Left kidney (tissue), 1 donor: ENCODE measurements at regions not wholly inside any gene's neighbourhood (a gene's known extent, or its start where the extent isn't known, plus 50 kb on each side); places are given as distances from the start of the nearest gene placed in this dataset.

Experiments
- DNase-seq: peaks from one replicate; pipeline ENCODE4 v3.0.0-alpha.2; 2013

GRCh38 chr22:27477171-27477570 lies 324.4 kb downstream of the MN1 start:
- no peak for DNase-seq

GRCh38 chr22:27480487-27480886 lies 321.1 kb downstream of the MN1 start:
- DNase-seq, result no peak

GRCh38 chr22:27482402-27482801 lies 319.2 kb downstream of the MN1 start:
- no peak for DNase-seq

GRCh38 chr22:27483095-27483785 lies 318.3 kb downstream of the MN1 start:
- DNase-seq, result no peak

- DNase-seq, result no peak
Measured at GRCh38 chr22:27485842-27486241, 315.7 kb downstream of the MN1 start.

GRCh38 chr22:27487600-27488452 lies 313.7 kb downstream of the MN1 start:
- DNase-seq, result no peak

- DNase-seq, result no peak
Measured at GRCh38 chr22:27488456-27489177, 312.9 kb downstream of the MN1 start.

GRCh38 chr22:27489178-27489675 lies 312.3 kb downstream of the MN1 start:
- DNase-seq, result no peak

- no peak for DNase-seq
Measured at GRCh38 chr22:27490080-27490479, 311.5 kb downstream of the MN1 start.

GRCh38 chr22:27491888-27492287 lies 309.7 kb downstream of the MN1 start:
- no peak for DNase-seq

GRCh38 chr22:27492566-27493201 lies 308.9 kb downstream of the MN1 start:
- DNase-seq, result no peak

- no peak for DNase-seq
Measured at GRCh38 chr22:27493796-27494195, 307.8 kb downstream of the MN1 start.

GRCh38 chr22:27494785-27495184 lies 306.8 kb downstream of the MN1 start:
- no peak for DNase-seq

- DNase-seq, result no peak
Measured at GRCh38 chr22:27495325-27495724, 306.2 kb downstream of the MN1 start.

- no peak for DNase-seq
Measured at GRCh38 chr22:27499121-27499520, 302.4 kb downstream of the MN1 start.

GRCh38 chr22:27501191-27501936 lies 300.2 kb downstream of the MN1 start:
- DNase-seq, result no peak

- DNase-seq, result no peak
Measured at GRCh38 chr22:27502327-27502726, 299.2 kb downstream of the MN1 start.

- DNase-seq, result no peak
Measured at GRCh38 chr22:27504360-27505253, 296.9 kb downstream of the MN1 start.

GRCh38 chr22:27507111-27507611 lies 294.4 kb downstream of the MN1 start:
- no peak for DNase-seq

- DNase-seq, result no peak
Measured at GRCh38 chr22:27507935-27508526, 293.5 kb downstream of the MN1 start.
